ENCODE measurements at regions not wholly inside any gene's neighbourhood (a gene's known extent, or its start where the extent isn't known, plus 50 kb on each side); places are given as distances from the start of the nearest gene placed in this dataset.

- CTCF ChIA-PET, result interaction anchor here (0.5 to 12.2 kb wide), 34 partner anchors 9 to 775 kb away, joined by 3 to 254 read pairs (median 7); partner anchors contain the start of gene KLF13
- TF ChIP-seq JUN (IDR thresholded peaks at IDR 0.05) (no peak), USF2 (IDR thresholded peaks at IDR 0.05) (no peak), ZNF302 (CRISPR knock-in tag; IDR thresholded peaks at IDR 0.05) (no peak), FOSB (CRISPR knock-in tag; IDR thresholded peaks at IDR 0.05) (no peak), POLR2AphosphoS2 (conservative IDR thresholded peaks at IDR 0.05; ENCODE audit: low read length) (no peak), ZFP36 (IDR thresholded peaks at IDR 0.05; ENCODE audit: borderline replicate concordance, partially characterized antibody) (no peak), NR3C1 (IDR thresholded peaks at IDR 0.05) (no peak), BHLHE40 (IDR thresholded peaks at IDR 0.05; ENCODE audit: low read depth, low read length) (no peak)
- TF ChIP-seq, protein P1, sequence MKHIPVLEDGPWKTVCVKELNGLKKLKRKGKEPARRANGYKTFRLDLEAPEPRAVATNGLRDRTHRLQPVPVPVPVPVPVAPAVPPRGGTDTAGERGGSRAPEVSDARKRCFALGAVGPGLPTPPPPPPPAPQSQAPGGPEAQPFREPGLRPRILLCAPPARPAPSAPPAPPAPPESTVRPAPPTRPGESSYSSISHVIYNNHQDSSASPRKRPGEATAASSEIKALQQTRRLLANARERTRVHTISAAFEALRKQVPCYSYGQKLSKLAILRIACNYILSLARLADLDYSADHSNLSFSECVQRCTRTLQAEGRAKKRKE (CRISPR knock-in tag; IDR thresholded peaks at IDR 0.05; ENCODE audit: low read depth), result no peak
- peak overlapping the region; percentile 70 for H3K4me2 ChIP-seq
- peaks cover 17% of the 10 kb centered on the region for H3K4me1 ChIP-seq
- no peak for DNase-seq (ENCODE audit: low read depth in 1 of 2, low spot score in 1 of 2)
- H3K4me3 ChIP-seq, result no peak overlapping the region; the same call in 2 of the 3 replicates
- WGBS (ENCODE audit: missing lambda C conversion rate), result 64% methylated on average over 12 of the region's 14 CpGs
- POLR2A ChIA-PET, result interaction anchor here (1.2 kb wide), 3 partner anchors 52 to 221 kb away, joined by 4 to 7 read pairs (median 5); partner anchors contain the start of gene KLF13
- no peaks in the 10 kb centered on the region for H3K9me3 ChIP-seq
- H3K27ac ChIP-seq, result peak overlapping the region; percentile 57 to 74; a peak in 5 of 6 replicates
- FAIRE-seq, result no peak
- ATAC-seq, result no peak
Measured at GRCh38 chr15:31435912-31436628, 109.4 kb downstream of the KLF13 start.

DNA sequence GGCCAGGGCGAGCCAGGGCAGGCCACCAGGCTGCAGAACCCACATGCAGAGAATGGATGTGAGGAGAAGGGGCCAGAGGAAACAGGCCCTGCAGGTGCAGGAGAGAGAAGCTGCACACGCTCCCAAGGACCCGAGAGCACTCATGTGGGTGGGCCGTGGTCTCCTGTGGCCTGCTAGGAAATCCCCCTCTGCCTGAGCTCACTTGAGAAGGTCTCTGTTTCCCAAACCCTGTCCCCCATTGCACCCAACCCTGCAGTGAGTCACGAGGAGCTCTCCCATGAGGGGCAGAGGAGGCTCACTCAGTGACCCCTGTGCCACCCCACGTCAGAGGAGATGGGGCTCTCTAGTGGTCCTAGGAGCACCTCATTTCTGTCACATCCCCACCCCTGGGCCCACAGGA lies 111.1 kb downstream of the KLF13 start:
- ChIA-PET POLR2A (no interaction called here), CTCF (interaction anchor here (0.5 to 12.2 kb wide), 16 partner anchors 11 to 537 kb away, joined by 3 to 254 read pairs (median 4); no protein-coding TSS in a partner anchor)
- DNase-seq (ENCODE audit: low read depth in 1 of 2, low spot score in 1 of 2) (no peak), ATAC-seq (no peak), FAIRE-seq (no peak)
- Histone ChIP-seq H3K4me1 (peaks cover 31% of the 10 kb centered on the region), H3K4me2 (no peak overlapping the region), H3K9me3 (no peaks in the 10 kb centered on the region), H3K4me3 (no peak overlapping the region), H3K27ac (no peak overlapping the region)
- WGBS (ENCODE audit: missing lambda C conversion rate), result 75% methylated on average over 6 of the region's 6 CpGs
- TF ChIP-seq EHF (CRISPR knock-in tag; IDR thresholded peaks at IDR 0.05), result no peak
- no peak for TF ChIP-seq RFX5 (IDR thresholded peaks at IDR 0.05)
- TF ChIP-seq NFE2L2 (conservative IDR thresholded peaks at IDR 0.05; ENCODE audit: low read length), result no peak
- TF ChIP-seq ZSCAN20 (CRISPR knock-in tag; IDR thresholded peaks at IDR 0.05), result no peak
- TF ChIP-seq CBX2 (IDR thresholded peaks at IDR 0.05; ENCODE audit: borderline replicate concordance, low read depth), result no peak
- no peak for TF ChIP-seq FOXS1 (CRISPR knock-in tag; IDR thresholded peaks at IDR 0.05)
- TF ChIP-seq RNF2 (IDR thresholded peaks at IDR 0.05; ENCODE audit: borderline replicate concordance, low read depth), result no peak
- no peak for TF ChIP-seq ESRRA (IDR thresholded peaks at IDR 0.05; ENCODE audit: borderline replicate concordance, low read length)
- TF ChIP-seq MYC (IDR thresholded peaks at IDR 0.05; ENCODE audit: borderline replicate concordance, low read length), result no peak
- TF ChIP-seq MAX (IDR thresholded peaks at IDR 0.05), result no peak
- no peak for TF ChIP-seq USF2 (IDR thresholded peaks at IDR 0.05)
- TF ChIP-seq ELK1 (IDR thresholded peaks at IDR 0.05; ENCODE audit: low read depth, low read length), result no peak
- TF ChIP-seq CTCF (IDR thresholded peaks at IDR 0.05), result no peak
- TF ChIP-seq TFCP2L1 (CRISPR knock-in tag; IDR thresholded peaks at IDR 0.05), result no peak
- TF ChIP-seq FOSB (CRISPR knock-in tag; IDR thresholded peaks at IDR 0.05), result no peak

All from A549 (cell line).